GM10248 (cell line): ENCODE measurements at regions not wholly inside any gene's neighbourhood (a gene's known extent, or its start where the extent isn't known, plus 50 kb on each side); places are given as distances from the start of the nearest gene placed in this dataset.
A peak's percentile ranks its signal among the peaks of the same experiment; 100 is the strongest.

Experiments used
- CTCF ChIA-PET: fragments of 300-600 bp; sonication (Branson Sonifier 250); formaldehyde crosslinking; extraction: SDS; loops from one replicate; lab custom pipeline; 2021; ENCODE audit warnings: antibody characterized with exemption; lab: Yijun Ruan, JAX
- POLR2A ChIA-PET: fragments of 350-650 bp; sonication (Branson Sonifier 250); formaldehyde crosslinking; extraction: SDS; loops from one replicate; lab custom pipeline; 2020; ENCODE audit warnings: antibody characterized with exemption; lab: Yijun Ruan, JAX
- DNase-seq: peaks from one replicate; pipeline ENCODE4 v3.0.0; 2012; ENCODE audit errors: extremely low spot score
- CTCF ChIP-seq: IDR thresholded peaks from 2 replicates; pipeline ENCODE4 v1.5.1; 2012; ENCODE audit warnings: mild to moderate bottlenecking, low read depth; ENCODE audit errors: extremely low read depth, missing control alignments, control extremely low read depth

- ChIA-PET CTCF (no interaction called here), POLR2A (no interaction called here)
- no peak for TF ChIP-seq CTCF
- DNase-seq = peak; percentile 10
Observed at GRCh38 chr15:100787567-100788417, 91.8 kb upstream of the ALDH1A3 start.

- peak; percentile 8 for DNase-seq
- ChIA-PET CTCF (no interaction called here), POLR2A (no interaction called here)
- no peak for TF ChIP-seq CTCF
Observed at GRCh38 chr15:100788418-100789105, 91.1 kb upstream of the ALDH1A3 start.

- no peak for TF ChIP-seq CTCF
- no peak for DNase-seq
- CTCF ChIA-PET = no interaction called here
- POLR2A ChIA-PET = no interaction called here
Observed at GRCh38 chr15:100790786-100791265, 88.8 kb upstream of the ALDH1A3 start.

GRCh38 chr15:100794008-100794407 is 85.6 kb upstream of the ALDH1A3 start:
- TF ChIP-seq CTCF = no peak
- CTCF ChIA-PET = interaction anchor here (1.2 kb wide), 1 partner anchor 9 kb away, joined by 4 read pairs; no protein-coding TSS in a partner anchor
- POLR2A ChIA-PET = no interaction called here
- DNase-seq = no peak

- ChIA-PET CTCF (no interaction called here), POLR2A (no interaction called here)
- DNase-seq = no peak
- TF ChIP-seq CTCF = no peak
Observed at GRCh38 chr15:100801256-100801900, 78.3 kb upstream of the ALDH1A3 start.
